Type B pancreatic cell (in vitro differentiated cells): ENCODE measurements at regions not wholly inside any gene's neighbourhood (a gene's known extent, or its start where the extent isn't known, plus 50 kb on each side); places are given as distances from the start of the nearest gene placed in this dataset.
"Not testable (repeated sequence)": the region's sequence is repeated elsewhere in the genome, so short reads cannot be mapped to it uniquely, and the experiment has no call there.

Experiments used
- DNase-seq: peaks from one replicate; pipeline ENCODE4 v3.0.0; 2021; ENCODE audit warnings: mixed read lengths; ENCODE audit not compliant: unreplicated experiment; ENCODE audit errors: extremely low spot score
- H3K27ac Mint-ChIP-seq: 2 replicates; pipeline ENCODE4 v1.8.0; 2021; ENCODE audit warnings: mild to moderate bottlenecking, mixed read lengths
- H3K27me3 Mint-ChIP-seq: 2 replicates; pipeline ENCODE4 v1.8.0; 2021; ENCODE audit warnings: mixed read lengths
- H3K36me3 Mint-ChIP-seq: 2 replicates; pipeline ENCODE4 v1.8.0; 2021; ENCODE audit warnings: mixed read lengths
- H3K4me1 Mint-ChIP-seq: one replicate; pipeline ENCODE4 v1.8.0; 2021; ENCODE audit warnings: mixed read lengths; ENCODE audit not compliant: unreplicated experiment
- H3K4me3 Mint-ChIP-seq: 2 replicates; pipeline ENCODE4 v1.8.0; 2021; ENCODE audit warnings: mild to moderate bottlenecking, mixed read lengths
- H3K9me3 Mint-ChIP-seq: 2 replicates; pipeline ENCODE4 v1.8.0; 2021; ENCODE audit warnings: mixed read lengths
- CTCF ChIP-seq: fragments of 200-600 bp; sonication (generic); conservative IDR thresholded peaks from 2 replicates; pipeline ENCODE4 v1.5.0; 2021; ENCODE audit warnings: antibody characterized with exemption, mild to moderate bottlenecking

- DNase-seq = no peak
- peaks cover 17% of the 10 kb centered on the region for H3K27me3 Mint-ChIP-seq
- TF ChIP-seq CTCF = no peak
- H3K9me3 Mint-ChIP-seq = no peaks in the 10 kb centered on the region
- H3K27ac Mint-ChIP-seq = no peak overlapping the region
- H3K4me3 Mint-ChIP-seq = no peak overlapping the region
- no peaks in the 10 kb centered on the region for H3K36me3 Mint-ChIP-seq
- peaks cover 10% of the 10 kb centered on the region for H3K4me1 Mint-ChIP-seq
These were observed 219.2 kb downstream of the ZNF516 start for GRCh38 chr18:76275727-76276313.

GRCh38 chr18:76274468-76275289, 220.4 kb downstream of the ZNF516 start:
- H3K27ac Mint-ChIP-seq = no peak overlapping the region
- H3K4me3 Mint-ChIP-seq = no peak overlapping the region
- H3K36me3 Mint-ChIP-seq = no peaks in the 10 kb centered on the region
- peak; percentile 73 for TF ChIP-seq CTCF
- H3K27me3 Mint-ChIP-seq = peaks cover 21% of the 10 kb centered on the region
- peaks cover 2% of the 10 kb centered on the region for H3K9me3 Mint-ChIP-seq
- peaks cover 10% of the 10 kb centered on the region for H3K4me1 Mint-ChIP-seq
- no peak for DNase-seq

- DNase-seq = no peak
- peaks cover 21% of the 10 kb centered on the region for H3K27me3 Mint-ChIP-seq
- H3K4me3 Mint-ChIP-seq = no peak overlapping the region
- H3K36me3 Mint-ChIP-seq = no peaks in the 10 kb centered on the region
- H3K27ac Mint-ChIP-seq = no peak overlapping the region
- H3K9me3 Mint-ChIP-seq = peaks cover 3% of the 10 kb centered on the region
- peaks cover 10% of the 10 kb centered on the region for H3K4me1 Mint-ChIP-seq
- no peak for TF ChIP-seq CTCF
These were observed 221.1 kb downstream of the ZNF516 start for GRCh38 chr18:76273956-76274355.

GRCh38 chr18:76273036-76273545, 222.0 kb downstream of the ZNF516 start:
- Mint-ChIP-seq H3K4me3 (no peak overlapping the region), H3K27me3 (peaks cover 21% of the 10 kb centered on the region), H3K27ac (no peak overlapping the region), H3K4me1 (peaks cover 10% of the 10 kb centered on the region), H3K36me3 (no peaks in the 10 kb centered on the region), H3K9me3 (peaks cover 3% of the 10 kb centered on the region)
- TF ChIP-seq CTCF = no peak
- DNase-seq = no peak

- not testable (repeated sequence) for H3K27ac Mint-ChIP-seq, H3K36me3 Mint-ChIP-seq, H3K4me3 Mint-ChIP-seq, H3K9me3 Mint-ChIP-seq, DNase-seq, H3K27me3 Mint-ChIP-seq
- H3K4me1 Mint-ChIP-seq = peaks cover 33% of the 10 kb centered on the region
These were observed 227.6 kb downstream of the ZNF516 start for GRCh38 chr18:76267423-76267822.
